Stimulated activated CD4-positive, alpha-beta T cell treated with anti-CD3 and anti-CD28 coated beads, Interleukin-12 subunit alpha, Interleukin-12 subunit beta, amount 100 ng/mL, for 4 hours (primary cell): ENCODE measurements at regions not wholly inside any gene's neighbourhood (a gene's known extent, or its start where the extent isn't known, plus 50 kb on each side); places are given as distances from the start of the nearest gene placed in this dataset.

Source experiments
- DNase-seq: peaks from one replicate; pipeline ENCODE4 v3.0.0-alpha.2; 2020

GRCh38 chr13:22063416-22064124 is 392.7 kb downstream of the FGF9 start:
- no peak for DNase-seq

- DNase-seq: no peak
Observed at GRCh38 chr13:22064854-22065620, 394.2 kb downstream of the FGF9 start.

- no peak for DNase-seq
Observed at GRCh38 chr13:22073718-22074117, 402.8 kb downstream of the FGF9 start.

GRCh38 chr13:22074403-22074802 is 403.5 kb downstream of the FGF9 start:
- DNase-seq: no peak

- DNase-seq: no peak
Observed at GRCh38 chr13:22076658-22077057, 405.8 kb downstream of the FGF9 start.

GRCh38 chr13:22077205-22077683 is 406.4 kb downstream of the FGF9 start:
- no peak for DNase-seq

GRCh38 chr13:22077764-22078163 is 406.9 kb downstream of the FGF9 start:
- DNase-seq: no peak

- no peak for DNase-seq
Observed at GRCh38 chr13:22079961-22080360, 409.1 kb downstream of the FGF9 start.

- DNase-seq: no peak
Observed at GRCh38 chr13:22080832-22081231, 410.0 kb downstream of the FGF9 start.

- DNase-seq: no peak
Observed at GRCh38 chr13:22081430-22081829, 410.6 kb downstream of the FGF9 start.

GRCh38 chr13:22082030-22082429 is 411.2 kb downstream of the FGF9 start:
- no peak for DNase-seq

- DNase-seq: no peak
Observed at GRCh38 chr13:22082437-22083100, 411.7 kb downstream of the FGF9 start.

GRCh38 chr13:22085001-22085400 is 414.1 kb downstream of the FGF9 start:
- DNase-seq: no peak

- no peak for DNase-seq
Observed at GRCh38 chr13:22086597-22087330, 415.9 kb downstream of the FGF9 start.

- no peak for DNase-seq
Observed at GRCh38 chr13:22090106-22090505, 419.2 kb downstream of the FGF9 start.

GRCh38 chr13:22091222-22091970 is 420.5 kb downstream of the FGF9 start:
- DNase-seq: no peak

- no peak for DNase-seq
Observed at GRCh38 chr13:22091971-22092300, 421.1 kb downstream of the FGF9 start.

- no peak for DNase-seq
Observed at GRCh38 chr13:22092791-22093560, 422.1 kb downstream of the FGF9 start.

GRCh38 chr13:22095794-22096193 is 424.9 kb downstream of the FGF9 start:
- no peak for DNase-seq

- no peak for DNase-seq
Observed at GRCh38 chr13:22099585-22099984, 428.7 kb downstream of the FGF9 start.

- no peak for DNase-seq
Observed at GRCh38 chr13:22102271-22102670, 431.4 kb downstream of the FGF9 start.
